Neural cell (in vitro differentiated cells): ENCODE measurements at regions not wholly inside any gene's neighbourhood (a gene's known extent, or its start where the extent isn't known, plus 50 kb on each side); places are given as distances from the start of the nearest gene placed in this dataset.

ENCODE experiments used
- H2AFZ ChIP-seq: fragments of 200-600, 300-800 bp; sonication (generic), shearing (Covaris generic); 2 replicates; pipeline ENCODE4 v1.6.0; 2014; ENCODE audit warnings: low read depth, mild to moderate bottlenecking, antibody characterized with exemption, low read length, moderate library complexity
- H3F3A ChIP-seq: fragments of 200-600 bp; shearing (Covaris generic); 2 replicates; pipeline ENCODE4 v1.6.1; 2016; ENCODE audit warnings: mild to moderate bottlenecking, moderate library complexity, mixed read lengths, antibody characterized with exemption, low read length; ENCODE audit not compliant: insufficient read depth, poor library complexity, severe bottlenecking
- H3K27ac ChIP-seq: fragments of 200-600, 300-800 bp; sonication (generic), shearing (Covaris generic); 2 replicates; pipeline ENCODE4 v1.5.1; 2014; ENCODE audit warnings: mild to moderate bottlenecking, low read length, moderate library complexity
- H3K27me3 ChIP-seq: fragments of 300-800, 200-600 bp; sonication (generic), shearing (Covaris generic); 2 replicates; pipeline ENCODE4 v1.6.0; 2014; ENCODE audit warnings: mild to moderate bottlenecking, low read depth, low read length, moderate library complexity; ENCODE audit not compliant: insufficient read depth
- H3K36me3 ChIP-seq: fragments of 300-800, 200-600 bp; sonication (generic), shearing (Covaris generic); 2 replicates; pipeline ENCODE4 v1.5.1; 2014; ENCODE audit warnings: mild to moderate bottlenecking, antibody characterized with exemption, low read length, moderate library complexity; ENCODE audit not compliant: insufficient read depth
- H3K4me2 ChIP-seq: fragments of 300-800, 200-600 bp; sonication (generic), shearing (Covaris generic); 2 replicates; pipeline ENCODE4 v1.6.0; 2014; ENCODE audit warnings: mild to moderate bottlenecking, low read length
- H3K4me3 ChIP-seq: fragments of 300-800, 200-600 bp; sonication (generic), shearing (Covaris generic); 2 replicates; pipeline ENCODE4 v1.5.1; 2014; ENCODE audit warnings: mild to moderate bottlenecking, low read length, moderate library complexity
- H3K79me2 ChIP-seq: fragments of 200-600 bp; shearing (Covaris generic); replicated peaks from 2 replicates; pipeline ENCODE4 v1.6.0; 2014; ENCODE audit warnings: mild to moderate bottlenecking, low read length, moderate library complexity; ENCODE audit not compliant: insufficient read depth
- H3K9ac ChIP-seq: fragments of 300-800, 200-600 bp; sonication (generic), shearing (Covaris generic); 2 replicates; pipeline ENCODE4 v1.6.1; 2016; ENCODE audit warnings: mild to moderate bottlenecking, low read length, mixed read lengths
- H3K9me2 ChIP-seq: fragments of 200-600 bp; shearing (Covaris generic); 2 replicates; pipeline ENCODE4 v1.6.1; 2016; ENCODE audit warnings: mild to moderate bottlenecking, low read length, mixed read lengths; ENCODE audit not compliant: insufficient read depth
- H3K9me3 ChIP-seq: fragments of 200-600, 300-800 bp; sonication (generic), shearing (Covaris generic); 2 replicates; pipeline ENCODE4 v1.6.1; 2016; ENCODE audit warnings: mild to moderate bottlenecking, mixed run types, low read length, moderate library complexity, mixed read lengths
- H4K20me1 ChIP-seq: fragments of 200-600 bp; shearing (Covaris generic); 2 replicates; pipeline ENCODE4 v1.6.1; 2016; ENCODE audit warnings: mild to moderate bottlenecking, mixed run types; ENCODE audit not compliant: insufficient read depth
- CTCF ChIP-seq: fragments of 450-650 bp; IDR thresholded peaks from 2 replicates; pipeline ENCODE4 v1.5.1; 2014; ENCODE audit warnings: antibody characterized with exemption, mild to moderate bottlenecking, moderate library complexity; ENCODE audit not compliant: poor library complexity, severe bottlenecking
- EP300 ChIP-seq: fragments of 450-650 bp; conservative IDR thresholded peaks from 2 replicates; pipeline ENCODE4 v1.6.1; 2014; ENCODE audit warnings: antibody characterized with exemption, mild to moderate bottlenecking, moderate library complexity; ENCODE audit not compliant: poor library complexity, severe bottlenecking
- EZH2 ChIP-seq: fragments of 200-600, 300-800 bp; shearing (Covaris generic), sonication (generic); IDR thresholded peaks from 2 replicates; pipeline ENCODE4 v1.6.1; 2014; ENCODE audit warnings: antibody characterized with exemption, low read length, borderline replicate concordance, mild to moderate bottlenecking; ENCODE audit not compliant: insufficient read depth, poor library complexity, severe bottlenecking
- MXI1 ChIP-seq: fragments of 450-650 bp; conservative IDR thresholded peaks from 2 replicates; pipeline ENCODE4 v1.6.1; 2014; ENCODE audit warnings: antibody characterized with exemption, mild to moderate bottlenecking; ENCODE audit not compliant: poor library complexity, severe bottlenecking
- POLR2AphosphoS5 ChIP-seq: IDR thresholded peaks from 2 replicates; pipeline ENCODE4 v1.6.1; 2012
- RAD21 ChIP-seq: fragments of 450-650 bp; conservative IDR thresholded peaks from 2 replicates; pipeline ENCODE4 v1.6.1; 2014; ENCODE audit warnings: antibody characterized with exemption, mild to moderate bottlenecking, moderate library complexity
- SMC3 ChIP-seq: fragments of 450-650 bp; conservative IDR thresholded peaks from 2 replicates; pipeline ENCODE4 v1.6.1; 2014; ENCODE audit warnings: antibody characterized with exemption, mild to moderate bottlenecking, moderate library complexity; ENCODE audit not compliant: poor library complexity
- TAF1 ChIP-seq: IDR thresholded peaks from 2 replicates; pipeline ENCODE4 v1.6.1; 2012; ENCODE audit warnings: low read depth
- TF ChIP-seq, protein P1 (sequence below): IDR thresholded peaks from 2 replicates; pipeline ENCODE4 v1.6.1; 2012; ENCODE audit warnings: borderline replicate concordance

DNA sequence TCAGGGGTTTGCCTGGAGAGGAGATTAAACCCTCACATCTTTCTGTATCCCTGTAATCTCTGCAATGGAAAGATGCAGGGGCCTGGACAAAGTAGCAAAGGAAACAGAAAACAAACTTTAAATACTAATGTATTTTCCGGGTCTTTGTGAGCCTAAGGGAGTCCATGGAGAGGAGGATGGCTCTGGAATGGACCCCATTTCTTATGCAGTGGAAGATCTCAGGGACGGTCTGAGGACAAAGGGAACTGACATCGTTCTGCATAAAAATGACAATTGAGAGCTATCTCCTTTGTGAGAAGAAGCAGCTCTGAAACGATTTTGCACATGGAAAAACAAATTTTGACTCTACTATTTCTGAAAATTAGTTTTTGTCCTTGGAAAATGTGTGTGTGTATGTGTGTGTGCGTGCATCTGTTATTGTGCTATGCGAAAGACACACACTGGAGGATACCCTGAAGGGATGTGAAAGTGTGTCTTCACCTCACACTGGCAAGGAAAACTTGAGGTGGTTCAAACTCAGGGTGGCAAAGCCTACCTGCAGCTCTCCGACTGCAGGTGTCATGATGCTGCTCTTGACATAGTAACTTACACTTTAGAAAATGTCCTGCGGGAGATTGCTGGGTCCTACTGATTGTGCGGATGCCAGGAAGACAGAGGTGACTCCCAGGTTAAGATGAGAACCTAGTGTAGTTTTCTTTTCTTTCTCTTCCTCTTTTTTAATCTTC, 126.4 kb upstream of the JADE1 start:
- Histone ChIP-seq H3K4me3 (no peak overlapping the region), H3K36me3 (no peaks in the 10 kb centered on the region), H3K4me2 (no peak overlapping the region), H3F3A (no peaks in the 10 kb centered on the region), H3K79me2 (no peaks in the 10 kb centered on the region), H3K27me3 (no peaks in the 10 kb centered on the region), H3K27ac (no peak overlapping the region), H2AFZ (no peak overlapping the region), H3K9me2 (no peaks in the 10 kb centered on the region), H3K9me3 (no peaks in the 10 kb centered on the region), H3K9ac (no peak overlapping the region), H4K20me1 (no peaks in the 10 kb centered on the region)
- no peak for TF ChIP-seq MXI1
- TF ChIP-seq POLR2AphosphoS5 = no peak

GRCh38 chr4:128676095-128676494, 133.4 kb upstream of the JADE1 start:
- Histone ChIP-seq H3K79me2 (no peaks in the 10 kb centered on the region), H3K27me3 (no peaks in the 10 kb centered on the region), H3K4me3 (no peak overlapping the region), H3K9me2 (no peaks in the 10 kb centered on the region), H3K36me3 (no peaks in the 10 kb centered on the region), H3K27ac (no peak overlapping the region), H3K4me2 (no peak overlapping the region), H2AFZ (no peak overlapping the region), H3K9ac (no peak overlapping the region), H4K20me1 (no peaks in the 10 kb centered on the region), H3F3A (no peaks in the 10 kb centered on the region), H3K9me3 (no peaks in the 10 kb centered on the region)
- TF ChIP-seq TAF1 (no peak), CTCF (no peak), EZH2 (no peak), SMC3 (no peak), EP300 (no peak), RAD21 (no peak), POLR2AphosphoS5 (no peak), MXI1 (no peak)
- TF ChIP-seq, protein P1, sequence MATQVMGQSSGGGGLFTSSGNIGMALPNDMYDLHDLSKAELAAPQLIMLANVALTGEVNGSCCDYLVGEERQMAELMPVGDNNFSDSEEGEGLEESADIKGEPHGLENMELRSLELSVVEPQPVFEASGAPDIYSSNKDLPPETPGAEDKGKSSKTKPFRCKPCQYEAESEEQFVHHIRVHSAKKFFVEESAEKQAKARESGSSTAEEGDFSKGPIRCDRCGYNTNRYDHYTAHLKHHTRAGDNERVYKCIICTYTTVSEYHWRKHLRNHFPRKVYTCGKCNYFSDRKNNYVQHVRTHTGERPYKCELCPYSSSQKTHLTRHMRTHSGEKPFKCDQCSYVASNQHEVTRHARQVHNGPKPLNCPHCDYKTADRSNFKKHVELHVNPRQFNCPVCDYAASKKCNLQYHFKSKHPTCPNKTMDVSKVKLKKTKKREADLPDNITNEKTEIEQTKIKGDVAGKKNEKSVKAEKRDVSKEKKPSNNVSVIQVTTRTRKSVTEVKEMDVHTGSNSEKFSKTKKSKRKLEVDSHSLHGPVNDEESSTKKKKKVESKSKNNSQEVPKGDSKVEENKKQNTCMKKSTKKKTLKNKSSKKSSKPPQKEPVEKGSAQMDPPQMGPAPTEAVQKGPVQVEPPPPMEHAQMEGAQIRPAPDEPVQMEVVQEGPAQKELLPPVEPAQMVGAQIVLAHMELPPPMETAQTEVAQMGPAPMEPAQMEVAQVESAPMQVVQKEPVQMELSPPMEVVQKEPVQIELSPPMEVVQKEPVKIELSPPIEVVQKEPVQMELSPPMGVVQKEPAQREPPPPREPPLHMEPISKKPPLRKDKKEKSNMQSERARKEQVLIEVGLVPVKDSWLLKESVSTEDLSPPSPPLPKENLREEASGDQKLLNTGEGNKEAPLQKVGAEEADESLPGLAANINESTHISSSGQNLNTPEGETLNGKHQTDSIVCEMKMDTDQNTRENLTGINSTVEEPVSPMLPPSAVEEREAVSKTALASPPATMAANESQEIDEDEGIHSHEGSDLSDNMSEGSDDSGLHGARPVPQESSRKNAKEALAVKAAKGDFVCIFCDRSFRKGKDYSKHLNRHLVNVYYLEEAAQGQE = no peak

DNA sequence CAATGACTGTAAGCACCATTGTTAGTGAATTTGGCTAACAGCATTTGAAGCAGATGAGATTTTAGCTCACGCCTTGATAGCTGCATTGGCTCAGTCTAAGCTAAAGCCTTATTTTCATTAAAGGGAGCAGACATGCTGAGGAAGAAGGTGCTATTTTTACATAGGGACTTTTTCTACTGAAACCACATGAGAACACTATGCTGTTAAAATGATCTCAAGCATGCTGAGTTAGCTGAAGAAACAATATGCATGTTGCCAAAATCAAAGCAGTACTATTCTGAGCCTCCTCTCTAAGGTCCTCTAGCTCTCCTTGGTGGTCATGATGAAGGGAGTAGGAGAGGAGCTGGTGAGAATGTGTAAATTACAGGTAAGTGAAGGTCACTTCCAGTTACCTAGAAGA, 134.4 kb upstream of the JADE1 start:
- Histone ChIP-seq H3K36me3 (no peaks in the 10 kb centered on the region), H3K4me2 (no peak overlapping the region), H4K20me1 (no peaks in the 10 kb centered on the region), H3K4me3 (no peak overlapping the region), H2AFZ (no peak overlapping the region), H3K27ac (no peak overlapping the region), H3K9ac (no peak overlapping the region), H3K27me3 (no peaks in the 10 kb centered on the region), H3F3A (no peaks in the 10 kb centered on the region), H3K9me3 (no peaks in the 10 kb centered on the region), H3K79me2 (no peaks in the 10 kb centered on the region), H3K9me2 (no peaks in the 10 kb centered on the region)
- TF ChIP-seq, protein P1 = no peak
- TF ChIP-seq RAD21 (no peak), POLR2AphosphoS5 (no peak), TAF1 (no peak), EP300 (no peak), CTCF (no peak)
